Esophagus muscularis mucosa (tissue), 4 donors: ENCODE measurements at regions not wholly inside any gene's neighbourhood (a gene's known extent, or its start where the extent isn't known, plus 50 kb on each side); places are given as distances from the start of the nearest gene placed in this dataset.

Experiments used
- CTCF ChIP-seq, 3 experiments: fragments of 200-600 bp in 2 of 3; fragments of 450-650 bp in 1 of 3; sonication (generic) in 2 of 3; IDR thresholded peaks; one replicate each; pipeline ENCODE4 v1.5.1; 2017 to 2019; ENCODE audit warnings: antibody characterized with exemption in 3 of 3, mild to moderate bottlenecking in 2 of 3, moderate library complexity in 1 of 3
- EP300 ChIP-seq: sonication (generic); formaldehyde crosslinking; IDR thresholded peaks from one replicate; pipeline ENCODE4 v1.6.1; 2017; ENCODE audit warnings: antibody characterized with exemption
- POLR2A ChIP-seq: fragments of 450-650 bp; IDR thresholded peaks from one replicate; pipeline ENCODE4 v1.6.1; 2017; ENCODE audit warnings: antibody characterized with exemption, moderate library complexity, mild to moderate bottlenecking, low read depth
- POLR2AphosphoS5 ChIP-seq, 2 donors: sonication (generic); formaldehyde crosslinking; IDR thresholded peaks; one replicate each; pipeline ENCODE4 v1.6.1; 2017; ENCODE audit warnings: antibody characterized with exemption in 2 of 2

GRCh38 chr10:117792214-117792613, 249.7 kb downstream of the EMX2 start:
- TF ChIP-seq CTCF (IDR thresholded peaks at IDR 0.05) (no peak), POLR2AphosphoS5 (IDR thresholded peaks at IDR 0.05) (no peak), POLR2A (no peak), EP300 (no peak)
